ENCODE measurements at regions not wholly inside any gene's neighbourhood (a gene's known extent, or its start where the extent isn't known, plus 50 kb on each side); places are given as distances from the start of the nearest gene placed in this dataset.
"Not testable (repeated sequence)": the region's sequence is repeated elsewhere in the genome, so short reads cannot be mapped to it uniquely, and the experiment has no call there.

DNA sequence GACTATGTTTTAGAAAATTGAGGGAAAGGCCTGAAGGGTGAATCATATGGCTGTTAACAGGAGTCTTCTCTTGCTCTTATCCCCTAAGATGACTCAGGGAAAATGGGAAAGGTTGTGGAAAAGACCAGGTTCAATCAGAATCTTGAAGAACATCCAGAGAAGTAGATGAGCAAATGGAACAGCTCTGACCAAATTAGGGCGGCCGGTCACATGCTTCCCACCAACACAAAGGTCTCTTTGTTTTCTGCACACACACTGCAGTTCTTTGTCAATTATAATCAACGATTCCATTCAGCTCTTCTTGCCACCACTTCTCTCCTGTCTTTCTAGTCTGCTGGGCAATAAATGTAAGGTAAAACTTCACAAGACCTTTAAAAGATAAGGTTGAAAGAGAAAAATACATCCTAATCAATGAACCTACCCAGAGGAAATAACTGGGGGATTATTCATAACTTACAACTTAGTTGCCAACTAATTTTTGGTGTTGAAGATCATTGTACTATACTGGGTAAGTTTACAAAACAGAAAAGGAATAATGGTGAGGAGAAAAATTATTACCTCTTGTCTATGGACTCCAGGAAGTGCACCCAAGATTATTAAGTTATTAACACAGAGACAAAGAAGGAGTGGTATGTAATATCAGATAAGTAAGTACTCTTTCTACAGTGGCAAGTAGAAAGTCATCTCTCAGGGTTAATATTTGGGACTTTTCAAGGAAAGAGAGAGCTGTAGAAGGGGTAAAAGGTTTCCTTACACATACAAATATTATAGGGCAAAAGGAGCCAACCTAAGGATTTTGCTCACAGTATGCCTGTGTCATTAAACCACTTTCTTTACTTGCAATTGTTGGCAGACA lies 441.9 kb upstream of the PIK3R1 start:
- no peaks in the 10 kb centered on the region for H3K4me1 Mint-ChIP-seq
- H3K36me3 Mint-ChIP-seq: no peaks in the 10 kb centered on the region

DNA sequence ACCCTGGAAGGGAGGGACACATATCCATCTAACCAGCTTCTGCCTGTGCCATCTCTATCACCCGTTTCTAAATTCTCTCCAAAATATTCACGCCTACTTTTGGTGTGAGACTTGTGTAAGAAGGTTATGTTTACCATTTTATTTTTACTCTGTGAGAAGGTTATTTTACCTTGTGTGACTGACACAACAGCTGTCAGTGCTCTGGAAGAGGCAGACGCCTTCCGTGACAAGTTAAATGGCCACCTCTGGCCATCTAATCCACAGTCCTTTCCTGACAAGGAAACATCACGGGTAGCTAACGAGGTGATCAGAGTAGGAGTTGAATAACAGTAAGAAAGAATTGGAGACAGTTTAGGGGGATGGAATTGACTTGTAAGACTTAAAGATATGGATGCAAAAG lies 443.8 kb upstream of the PIK3R1 start:
- no peak overlapping the region for H3K27ac Mint-ChIP-seq
- no peaks in the 10 kb centered on the region for H3K9me3 Mint-ChIP-seq
- DNase-seq: no peak
- no peak overlapping the region for H3K4me3 Mint-ChIP-seq
- peaks cover 3% of the 10 kb centered on the region for H3K27me3 Mint-ChIP-seq
- no peaks in the 10 kb centered on the region for H3K36me3 Mint-ChIP-seq
- H3K4me1 Mint-ChIP-seq: no peaks in the 10 kb centered on the region

More for the DNA sequence above, 441.9 kb upstream of the PIK3R1 start:
- no peak for DNase-seq
- Mint-ChIP-seq H3K27me3 (peaks cover 8% of the 10 kb centered on the region), H3K9me3 (no peaks in the 10 kb centered on the region), H3K4me3 (no peak overlapping the region), H3K27ac (no peak overlapping the region)

DNA sequence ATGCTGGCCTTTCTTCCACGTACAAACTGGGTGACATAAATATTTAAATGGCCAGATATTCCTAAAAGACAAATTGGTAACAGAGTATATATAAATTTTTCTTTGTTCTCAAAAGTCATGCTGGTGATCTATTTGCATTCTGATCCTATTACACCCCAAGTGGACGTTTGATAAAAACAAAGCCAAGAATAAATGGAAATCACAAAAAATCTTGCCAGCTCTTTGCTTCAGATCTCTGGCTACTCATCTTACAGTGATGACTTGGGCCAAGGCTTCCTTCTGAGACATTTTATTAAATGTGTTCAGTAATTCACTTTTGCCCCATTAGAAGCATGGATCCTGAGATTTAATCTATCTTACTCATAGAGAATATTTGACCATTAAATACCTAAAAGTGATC lies 444.3 kb upstream of the PIK3R1 start:
- no peaks in the 10 kb centered on the region for H3K36me3 Mint-ChIP-seq
- no peak for DNase-seq
- no peaks in the 10 kb centered on the region for H3K4me1 Mint-ChIP-seq
- H3K4me3 Mint-ChIP-seq: no peak overlapping the region
- peaks cover 3% of the 10 kb centered on the region for H3K27me3 Mint-ChIP-seq
- no peak overlapping the region for H3K27ac Mint-ChIP-seq
- H3K9me3 Mint-ChIP-seq: no peaks in the 10 kb centered on the region

DNA sequence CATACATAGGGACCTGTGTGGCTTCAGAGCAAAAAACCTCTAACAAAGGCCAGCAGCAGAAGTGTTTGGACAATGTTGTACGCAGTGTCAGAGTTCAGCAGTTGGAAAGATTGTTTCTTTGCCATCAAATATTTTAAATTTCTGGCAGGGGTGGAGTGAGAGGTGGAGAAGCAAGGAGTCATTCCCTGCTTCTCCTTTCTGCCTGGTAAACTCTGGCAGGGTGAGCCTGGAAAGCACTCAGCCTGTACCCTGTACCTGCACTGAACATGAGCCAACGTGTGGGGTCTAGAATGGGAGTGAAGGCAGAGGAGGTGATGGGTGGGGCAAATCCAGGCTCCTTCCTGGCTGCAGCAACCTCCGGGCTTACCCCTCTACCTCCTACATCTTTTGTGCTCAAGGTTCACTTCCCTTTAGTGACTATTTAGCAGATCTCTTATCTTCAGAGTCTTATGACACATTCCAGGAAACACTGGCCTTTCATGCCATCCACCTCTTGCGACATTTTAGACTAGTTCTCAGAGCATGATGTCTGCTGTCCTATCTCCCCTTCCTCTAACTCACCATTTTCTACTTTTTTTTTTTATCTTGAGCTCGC lies 445.0 kb upstream of the PIK3R1 start:
- no peak for DNase-seq
- Mint-ChIP-seq H3K9me3 (no peaks in the 10 kb centered on the region), H3K27me3 (peaks cover 3% of the 10 kb centered on the region), H3K27ac (no peak overlapping the region), H3K4me3 (no peak overlapping the region), H3K36me3 (no peaks in the 10 kb centered on the region), H3K4me1 (no peaks in the 10 kb centered on the region)

DNA sequence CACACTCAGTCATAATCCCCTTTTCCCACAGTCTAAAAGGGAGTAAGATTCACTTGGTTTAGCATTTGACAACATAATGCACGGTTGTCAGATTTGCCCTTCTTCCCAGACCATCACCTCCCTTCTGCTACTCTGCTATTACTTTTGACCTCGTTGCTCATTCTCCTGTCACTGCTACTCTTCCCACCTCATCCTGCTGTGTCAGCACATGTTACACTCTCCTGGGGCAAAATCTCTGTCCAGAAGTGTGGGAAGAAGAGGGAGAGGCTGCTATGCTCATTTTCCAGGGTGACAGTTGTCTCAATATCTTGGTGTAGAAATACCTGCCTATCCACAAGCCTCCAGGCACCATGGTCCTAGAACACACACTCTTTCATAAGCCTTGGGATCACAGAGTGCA lies 449.9 kb upstream of the PIK3R1 start:
- H3K4me3 Mint-ChIP-seq: no peak overlapping the region
- no peak for DNase-seq
- H3K9me3 Mint-ChIP-seq: peaks cover 9% of the 10 kb centered on the region
- H3K36me3 Mint-ChIP-seq: peaks cover 2% of the 10 kb centered on the region
- H3K27ac Mint-ChIP-seq: no peak overlapping the region
- no peaks in the 10 kb centered on the region for H3K27me3 Mint-ChIP-seq
- no peaks in the 10 kb centered on the region for H3K4me1 Mint-ChIP-seq

DNA sequence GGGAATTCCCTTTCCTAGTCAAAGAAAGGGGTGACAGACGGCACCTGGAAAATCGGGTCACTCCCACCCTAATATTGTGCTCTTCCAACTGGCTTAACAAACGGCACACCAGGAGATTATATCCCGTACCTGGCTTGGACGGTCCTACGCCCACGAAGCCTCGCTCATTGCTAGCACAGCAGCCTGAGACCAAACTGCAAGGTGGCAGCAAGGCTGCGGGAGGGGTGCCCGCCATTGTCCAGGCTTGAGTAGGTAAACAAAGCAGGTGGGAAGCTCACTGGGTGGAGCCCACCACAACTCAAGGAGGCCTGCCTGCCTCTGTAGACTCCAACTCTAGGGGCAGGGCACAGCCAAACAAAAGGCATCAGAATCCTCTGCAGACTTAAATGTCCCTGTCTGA lies 457.8 kb upstream of the PIK3R1 start:
- not testable (repeated sequence) for DNase-seq, H3K27ac Mint-ChIP-seq, H3K27me3 Mint-ChIP-seq, H3K4me1 Mint-ChIP-seq, H3K36me3 Mint-ChIP-seq, H3K4me3 Mint-ChIP-seq
- peaks cover 13% of the 10 kb centered on the region for H3K9me3 Mint-ChIP-seq

DNA sequence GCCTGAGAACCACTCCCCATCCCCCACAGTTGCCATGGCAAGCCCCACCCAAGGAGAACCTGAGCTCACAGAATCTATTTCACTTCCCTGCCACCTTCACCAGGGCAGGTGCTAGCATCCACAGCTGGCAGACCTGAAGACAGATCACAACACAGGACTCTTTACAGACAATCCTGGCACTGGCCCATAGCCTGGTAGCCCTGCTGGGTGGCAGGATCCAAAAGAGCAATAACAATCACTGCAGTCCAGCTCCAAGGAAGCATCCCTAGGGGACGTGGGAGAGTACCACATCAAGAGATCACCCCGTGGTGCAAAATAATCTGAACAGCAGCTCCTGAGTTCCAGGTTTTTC lies 463.2 kb upstream of the PIK3R1 start:
- DNase-seq: no peak
- Mint-ChIP-seq H3K27me3 (no peaks in the 10 kb centered on the region), H3K4me3 (no peak overlapping the region), H3K4me1 (no peaks in the 10 kb centered on the region), H3K27ac (no peak overlapping the region), H3K9me3 (peaks cover 2% of the 10 kb centered on the region), H3K36me3 (no peaks in the 10 kb centered on the region)

DNA sequence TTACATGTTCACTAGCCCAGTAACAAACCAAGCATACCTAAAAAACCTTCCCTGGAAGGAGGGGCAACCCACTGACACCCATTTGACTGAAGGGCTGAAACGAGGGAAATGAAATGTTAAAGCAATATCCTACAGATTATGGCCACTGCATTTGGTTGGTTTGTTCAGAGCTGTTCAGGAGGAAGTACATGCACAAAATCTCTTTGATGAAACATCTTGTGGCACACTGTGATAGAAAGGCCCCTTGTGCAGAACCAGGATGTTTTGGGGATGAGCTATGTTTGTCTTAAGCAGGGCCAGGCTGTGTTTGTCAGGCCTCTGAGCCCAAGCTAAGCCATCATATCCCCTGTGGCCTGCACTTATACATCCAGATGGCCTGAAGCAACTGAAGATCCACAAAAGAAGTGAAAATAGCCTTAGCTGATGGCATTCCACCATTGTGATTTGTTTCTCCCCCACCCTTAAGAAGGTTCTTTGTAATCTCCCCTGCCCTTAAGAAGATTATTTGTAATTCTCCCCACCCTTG lies 467.3 kb upstream of the PIK3R1 start:
- peaks cover 10% of the 10 kb centered on the region for H3K9me3 Mint-ChIP-seq
- H3K4me3 Mint-ChIP-seq: no peak overlapping the region
- H3K27me3 Mint-ChIP-seq: no peaks in the 10 kb centered on the region
- H3K4me1 Mint-ChIP-seq: no peaks in the 10 kb centered on the region
- no peaks in the 10 kb centered on the region for H3K36me3 Mint-ChIP-seq
- DNase-seq: no peak
- no peak overlapping the region for H3K27ac Mint-ChIP-seq

DNA sequence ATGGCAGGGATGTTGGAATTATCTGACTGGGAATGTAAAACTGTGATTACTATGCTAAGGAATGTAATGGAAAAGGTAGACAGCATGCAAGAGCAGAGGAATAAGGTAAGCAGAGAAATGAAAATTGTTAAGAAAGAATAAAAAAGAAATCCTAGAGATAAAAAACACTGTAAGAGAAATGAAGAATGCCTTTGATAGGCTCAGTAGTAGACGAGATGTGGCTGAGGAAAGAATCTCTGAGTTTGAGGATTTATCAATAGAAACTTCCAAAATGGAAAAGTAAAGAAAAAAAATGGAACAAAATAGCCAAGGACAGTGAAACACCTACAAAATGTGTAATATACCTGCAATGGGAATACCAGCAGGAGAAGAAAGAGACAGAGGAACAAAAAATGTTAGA lies 468.5 kb upstream of the PIK3R1 start:
- Mint-ChIP-seq H3K27ac (no peak overlapping the region), H3K4me3 (no peak overlapping the region), H3K27me3 (no peaks in the 10 kb centered on the region), H3K9me3 (peaks cover 10% of the 10 kb centered on the region), H3K4me1 (no peaks in the 10 kb centered on the region), H3K36me3 (no peaks in the 10 kb centered on the region)
- DNase-seq: no peak

DNA sequence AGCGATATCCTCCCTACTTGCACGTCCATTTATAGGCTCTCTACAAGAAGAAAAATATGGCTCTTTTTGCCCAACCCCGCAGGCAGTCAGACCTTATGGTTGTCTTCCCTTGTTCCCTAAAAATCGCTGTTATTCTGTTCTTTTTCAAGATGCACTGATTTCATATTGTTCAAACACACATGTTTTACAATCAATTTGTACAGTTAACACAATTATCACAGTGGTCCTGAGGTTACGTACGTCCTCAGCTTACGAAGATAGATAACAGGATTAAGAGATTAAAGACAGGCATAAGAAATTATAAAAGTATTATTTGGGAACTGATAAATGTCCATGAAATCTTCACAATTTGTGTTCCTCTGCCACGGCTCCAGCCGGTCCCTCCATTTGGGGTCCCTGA lies 468.9 kb upstream of the PIK3R1 start:
- DNase-seq, H3K4me3 Mint-ChIP-seq, H3K4me1 Mint-ChIP-seq: not testable (repeated sequence)

DNA sequence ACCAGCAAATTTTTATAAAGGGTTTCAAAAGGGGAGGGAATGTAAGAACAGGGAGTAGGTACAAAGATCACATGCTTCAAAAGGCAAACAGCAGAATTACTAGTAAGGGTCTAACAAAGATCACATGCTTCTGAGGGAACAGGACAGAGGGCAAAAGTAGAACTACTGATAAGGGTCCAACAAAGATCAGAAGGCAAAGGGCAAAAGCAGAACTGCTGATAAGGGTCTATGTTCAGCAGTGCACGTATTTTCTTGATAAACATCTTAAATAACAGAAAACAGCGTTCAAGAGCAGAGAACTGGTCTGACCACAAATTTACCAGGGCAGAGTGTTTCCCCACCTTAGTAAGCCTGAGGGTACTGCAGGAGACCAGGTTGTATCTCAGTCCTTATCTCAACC lies 469.5 kb upstream of the PIK3R1 start:
- peaks cover 10% of the 10 kb centered on the region for H3K9me3 Mint-ChIP-seq
- H3K4me1 Mint-ChIP-seq: no peaks in the 10 kb centered on the region
- no peak overlapping the region for H3K27ac Mint-ChIP-seq
- no peaks in the 10 kb centered on the region for H3K36me3 Mint-ChIP-seq
- no peak overlapping the region for H3K4me3 Mint-ChIP-seq
- no peaks in the 10 kb centered on the region for H3K27me3 Mint-ChIP-seq
- no peak for DNase-seq

More for the DNA sequence above, 468.9 kb upstream of the PIK3R1 start:
- not testable (repeated sequence) for H3K36me3 Mint-ChIP-seq, H3K27me3 Mint-ChIP-seq, H3K9me3 Mint-ChIP-seq, H3K27ac Mint-ChIP-seq

DNA sequence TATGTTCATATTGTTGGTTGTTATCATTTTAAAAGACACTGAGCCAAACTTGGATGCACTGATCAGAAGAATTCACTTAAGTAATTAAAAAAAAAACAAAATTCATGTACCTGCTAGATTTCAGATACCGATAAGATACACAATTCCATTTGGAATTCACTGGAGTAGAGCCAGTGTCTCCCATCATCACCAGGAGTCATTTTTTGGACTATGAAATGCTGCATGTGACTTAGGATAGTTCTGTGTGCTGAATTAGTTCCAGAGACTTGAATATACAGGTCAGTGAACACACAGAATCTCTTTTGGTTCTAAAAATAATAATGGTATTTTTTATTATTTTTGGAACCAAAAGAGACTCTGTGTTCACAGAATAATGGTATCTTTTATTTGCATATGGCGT lies 482.6 kb upstream of the PIK3R1 start:
- Mint-ChIP-seq H3K4me3 (no peak overlapping the region), H3K9me3 (peaks cover 3% of the 10 kb centered on the region), H3K27me3 (peaks cover 4% of the 10 kb centered on the region), H3K36me3 (no peaks in the 10 kb centered on the region), H3K4me1 (no peaks in the 10 kb centered on the region), H3K27ac (no peak overlapping the region)
- no peak for DNase-seq

DNA sequence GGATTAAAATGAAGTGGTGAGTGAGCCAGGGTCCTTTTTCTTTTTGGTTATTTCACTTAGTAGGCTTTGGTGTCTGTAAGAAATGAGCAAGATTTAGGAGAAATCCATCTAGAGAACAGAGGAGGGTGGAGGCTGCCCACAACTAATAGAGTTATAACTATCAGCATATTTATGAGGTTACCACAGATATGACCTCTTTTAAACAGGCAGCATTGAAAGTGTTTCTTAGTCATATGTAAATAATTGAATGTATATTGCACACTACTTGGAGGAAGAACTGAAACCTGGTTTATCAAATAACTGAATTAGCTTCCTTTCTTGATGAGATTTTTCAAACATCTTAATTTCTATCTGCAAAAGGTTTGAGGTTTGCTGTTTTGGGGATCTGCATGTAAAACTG lies 483.1 kb upstream of the PIK3R1 start:
- Mint-ChIP-seq H3K9me3 (peaks cover 2% of the 10 kb centered on the region), H3K4me3 (no peak overlapping the region), H3K36me3 (no peaks in the 10 kb centered on the region), H3K27me3 (peaks cover 4% of the 10 kb centered on the region), H3K27ac (no peak overlapping the region), H3K4me1 (no peaks in the 10 kb centered on the region)
- DNase-seq: no peak

DNA sequence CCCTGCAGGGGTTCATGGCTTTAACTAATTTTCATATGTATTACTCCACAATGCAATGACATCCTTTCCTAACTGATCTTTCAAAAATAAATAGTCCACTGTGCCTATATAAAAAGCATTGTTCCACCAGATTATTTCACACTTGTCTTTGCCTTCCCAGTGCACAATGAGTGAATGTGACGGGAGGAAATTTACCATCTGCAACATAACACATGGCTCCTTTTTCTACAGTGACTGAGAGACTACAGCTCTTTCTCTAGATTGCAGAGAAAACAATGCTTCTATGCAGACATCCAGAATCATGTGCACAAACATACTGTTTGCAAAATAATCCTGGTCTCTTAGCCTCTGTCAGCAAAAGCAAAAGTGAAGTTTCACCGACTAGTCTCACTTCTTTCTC lies 483.7 kb upstream of the PIK3R1 start:
- H3K36me3 Mint-ChIP-seq: no peaks in the 10 kb centered on the region
- H3K4me3 Mint-ChIP-seq: no peak overlapping the region
- no peak for DNase-seq
- H3K27ac Mint-ChIP-seq: no peak overlapping the region
- peaks cover 4% of the 10 kb centered on the region for H3K27me3 Mint-ChIP-seq
- H3K9me3 Mint-ChIP-seq: peaks cover 2% of the 10 kb centered on the region
- H3K4me1 Mint-ChIP-seq: no peaks in the 10 kb centered on the region

DNA sequence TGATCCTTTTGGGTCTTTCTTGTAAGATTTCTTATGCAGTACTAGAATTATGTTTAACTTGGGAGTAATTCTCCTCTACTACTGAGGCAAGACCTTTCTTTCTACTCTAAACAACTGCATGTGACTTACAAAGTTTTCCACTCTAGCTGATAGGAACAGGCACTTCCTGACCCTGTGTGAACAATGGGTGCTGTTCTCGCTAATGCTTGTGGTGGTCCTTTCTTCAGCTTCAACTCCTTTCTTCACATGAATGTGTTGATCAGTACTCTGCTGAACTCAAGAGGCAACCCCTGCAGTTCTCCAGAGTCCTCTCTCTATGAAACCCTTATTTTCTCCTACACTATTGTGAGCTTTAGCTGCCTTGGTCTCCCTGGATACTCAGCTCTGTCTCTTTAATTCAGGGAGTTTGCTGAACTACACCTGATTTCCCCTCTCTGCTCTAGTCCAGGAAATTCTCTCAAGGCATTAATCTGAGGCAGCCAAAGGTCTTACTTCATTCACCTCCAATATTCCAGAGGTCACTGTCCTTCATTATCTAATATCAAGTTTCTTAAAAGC lies 484.6 kb upstream of the PIK3R1 start:
- Mint-ChIP-seq H3K27me3 (peaks cover 4% of the 10 kb centered on the region), H3K36me3 (no peaks in the 10 kb centered on the region), H3K4me1 (no peaks in the 10 kb centered on the region), H3K27ac (no peak overlapping the region), H3K4me3 (no peak overlapping the region), H3K9me3 (no peaks in the 10 kb centered on the region)
- no peak for DNase-seq
